Islet of Langerhans (tissue), 1 donor: ENCODE measurements at regions not wholly inside any gene's neighbourhood (a gene's known extent, or its start where the extent isn't known, plus 50 kb on each side); places are given as distances from the start of the nearest gene placed in this dataset.

Source experiments
- FAIRE-seq: peaks from one replicate; lab custom pipeline; 2011; peaks lifted over from hg19 to GRCh38; lab: Jason Lieb, UNC

- no peak for FAIRE-seq
These were observed 183.7 kb downstream of the RGS3 start for GRCh38 chr9:113646946-113647914.

- no peak for FAIRE-seq
These were observed 184.5 kb downstream of the RGS3 start for GRCh38 chr9:113648048-113648447.

GRCh38 chr9:113648586-113648985 lies 185.1 kb downstream of the RGS3 start:
- no peak for FAIRE-seq

- FAIRE-seq = no peak
These were observed 185.5 kb downstream of the RGS3 start for GRCh38 chr9:113649054-113649453.

GRCh38 chr9:113649855-113650206 lies 186.3 kb downstream of the RGS3 start:
- FAIRE-seq = no peak

GRCh38 chr9:113650207-113651131 lies 186.9 kb downstream of the RGS3 start:
- no peak for FAIRE-seq

- no peak for FAIRE-seq
These were observed 188.4 kb downstream of the RGS3 start for GRCh38 chr9:113651896-113652295.

- FAIRE-seq = no peak
These were observed 189.0 kb downstream of the RGS3 start for GRCh38 chr9:113652355-113653152.

GRCh38 chr9:113653746-113654604 lies 190.4 kb downstream of the RGS3 start:
- no peak for FAIRE-seq

GRCh38 chr9:113654605-113655428 lies 191.3 kb downstream of the RGS3 start:
- FAIRE-seq = no peak

GRCh38 chr9:113656771-113657670 lies 193.5 kb downstream of the RGS3 start:
- FAIRE-seq = no peak

GRCh38 chr9:113657765-113658544 lies 194.4 kb downstream of the RGS3 start:
- FAIRE-seq = no peak

GRCh38 chr9:113658545-113658895 lies 195.0 kb downstream of the RGS3 start:
- no peak for FAIRE-seq

GRCh38 chr9:113659039-113659438 lies 195.5 kb downstream of the RGS3 start:
- FAIRE-seq = no peak

GRCh38 chr9:113659740-113660139 lies 196.2 kb downstream of the RGS3 start:
- no peak for FAIRE-seq

- no peak for FAIRE-seq
These were observed 196.7 kb downstream of the RGS3 start for GRCh38 chr9:113660196-113660595.

GRCh38 chr9:113661074-113661473 lies 197.5 kb downstream of the RGS3 start:
- no peak for FAIRE-seq

GRCh38 chr9:113664181-113664875 lies 200.8 kb downstream of the RGS3 start:
- no peak for FAIRE-seq
